Iris pigment epithelial cell (primary cell): ENCODE measurements at regions not wholly inside any gene's neighbourhood (a gene's known extent, or its start where the extent isn't known, plus 50 kb on each side); places are given as distances from the start of the nearest gene placed in this dataset.

Experiments used
- DNase-seq: peaks from one replicate; pipeline ENCODE4 v3.0.0-alpha.2; 2011; ENCODE audit warnings: low read depth

DNA sequence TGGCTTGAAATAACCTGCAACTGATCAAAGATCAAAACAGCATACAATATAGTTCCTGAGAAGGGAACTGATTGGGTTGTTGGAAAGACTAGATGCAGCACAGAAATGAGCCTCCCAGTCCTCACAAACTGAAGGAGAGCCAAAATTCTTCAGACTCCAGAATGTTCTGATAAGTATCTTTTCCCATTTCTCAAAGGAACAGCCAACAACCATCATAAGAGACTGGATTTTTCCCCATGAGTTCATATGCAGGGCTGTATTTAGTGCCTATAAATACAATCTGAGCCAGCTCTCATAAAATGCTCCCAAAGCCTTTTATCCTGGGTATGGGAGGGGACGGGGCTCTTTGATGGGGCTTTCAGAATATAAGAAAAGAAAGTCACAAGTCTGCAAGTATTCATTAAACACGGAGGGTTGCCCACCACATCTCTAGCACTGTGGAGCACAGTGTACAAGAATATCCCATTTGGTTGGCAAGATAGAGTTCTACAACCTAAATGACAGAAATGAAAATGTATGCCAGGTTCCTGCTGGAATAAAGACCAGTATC, 50.7 kb upstream of the LYVE1 start:
- no peak for DNase-seq

DNA sequence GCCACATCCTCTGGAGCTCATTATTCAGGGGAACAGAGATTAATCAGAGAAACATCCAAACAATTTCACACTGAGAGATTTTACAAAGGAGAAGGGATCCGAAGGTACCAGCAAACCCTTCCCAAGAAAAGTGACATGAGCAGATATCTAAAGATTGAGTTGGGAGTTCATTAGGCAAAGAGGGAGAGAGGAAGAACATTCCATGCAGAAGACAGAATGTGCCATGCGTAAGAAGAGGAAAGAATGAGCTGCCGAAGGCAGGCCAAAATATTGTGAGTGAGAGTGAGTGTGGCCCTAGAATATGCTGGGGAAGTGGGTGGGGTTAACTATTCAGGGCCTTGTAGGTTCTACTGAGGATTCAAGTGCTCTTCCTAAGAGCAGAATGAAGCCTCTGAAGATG, 50.0 kb upstream of the LYVE1 start:
- DNase-seq, result no peak
